Smooth muscle cell (in vitro differentiated cells): ENCODE measurements at regions not wholly inside any gene's neighbourhood (a gene's known extent, or its start where the extent isn't known, plus 50 kb on each side); places are given as distances from the start of the nearest gene placed in this dataset.
A peak's percentile ranks its signal among the peaks of the same experiment; 100 is the strongest.

Source experiments
- DNase-seq: peaks from one replicate; lab custom pipeline; 2025; ENCODE audit not compliant: unreplicated experiment; lab: John Stamatoyannopoulos, UW
- H2AFZ ChIP-seq: fragments of 200-600 bp; sonication (generic); 2 replicates; pipeline ENCODE4 v1.6.0; 2016; ENCODE audit warnings: antibody characterized with exemption, low read depth, mild to moderate bottlenecking
- H3F3A ChIP-seq: fragments of 200-600 bp; sonication (generic); 2 replicates; pipeline ENCODE4 v1.6.0; 2017; ENCODE audit warnings: antibody characterized with exemption, low read depth
- H3K27ac ChIP-seq: fragments of 200-600 bp; sonication (generic); 2 replicates; pipeline ENCODE4 v1.5.1; 2016; ENCODE audit warnings: low read depth, mild to moderate bottlenecking
- H3K27me3 ChIP-seq: fragments of 200-600 bp; sonication (generic); 2 replicates; pipeline ENCODE4 v1.6.1; 2016; ENCODE audit warnings: low read depth, mild to moderate bottlenecking
- H3K36me3 ChIP-seq: fragments of 200-600 bp; sonication (generic); 2 replicates; pipeline ENCODE4 v1.5.1; 2016; ENCODE audit warnings: low read depth
- H3K4me1 ChIP-seq: fragments of 200-600 bp; sonication (generic); 2 replicates; pipeline ENCODE4 v1.5.1; 2016; ENCODE audit warnings: low read depth
- H3K4me2 ChIP-seq: fragments of 200-600 bp; sonication (generic); 2 replicates; pipeline ENCODE4 v1.6.0; 2016; ENCODE audit warnings: mild to moderate bottlenecking
- H3K4me3 ChIP-seq: fragments of 200-600 bp; sonication (generic); 2 replicates; pipeline ENCODE4 v1.5.1; 2016; ENCODE audit warnings: mild to moderate bottlenecking
- H3K79me2 ChIP-seq: fragments of 200-600 bp; sonication (generic); 2 replicates; pipeline ENCODE4 v1.6.0; 2016; ENCODE audit warnings: low read depth, mild to moderate bottlenecking
- H3K9ac ChIP-seq: fragments of 200-600 bp; sonication (generic); 2 replicates; pipeline ENCODE4 v1.6.0; 2016; ENCODE audit warnings: low read depth
- H3K9me3 ChIP-seq: fragments of 200-600 bp; sonication (generic); replicated peaks from 2 replicates; pipeline ENCODE4 v1.5.1; 2016; ENCODE audit warnings: low read depth
- H4K20me1 ChIP-seq: fragments of 200-600 bp; sonication (generic); 2 replicates; pipeline ENCODE4 v1.6.0; 2016; ENCODE audit warnings: low read depth
- TF ChIP-seq, protein P1 (sequence below): fragments of 200-600 bp; sonication (generic); IDR thresholded peaks from 2 replicates; pipeline ENCODE4 v1.5.1; 2017; ENCODE audit warnings: borderline replicate concordance, mild to moderate bottlenecking, antibody characterized with exemption; ENCODE audit not compliant: insufficient read depth, poor library complexity, severe bottlenecking

DNA sequence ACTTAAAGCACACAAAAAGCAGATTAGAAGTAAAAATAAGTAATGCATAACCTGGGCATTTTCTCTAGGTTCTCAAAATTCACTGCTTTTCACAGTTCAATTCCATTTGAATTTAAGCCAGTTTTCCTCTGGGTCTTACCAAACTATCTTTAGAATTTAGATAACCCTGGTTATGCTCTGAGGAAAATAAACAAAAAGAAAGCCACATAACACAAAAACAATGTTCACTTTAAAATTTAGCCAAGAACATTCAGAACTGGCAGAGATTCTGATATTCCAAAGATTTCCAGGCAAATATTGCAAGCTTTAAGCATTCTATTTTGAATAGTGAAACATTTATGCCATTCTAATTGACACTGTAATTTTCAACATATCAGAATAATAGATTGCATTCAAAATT is 50.7 kb upstream of the PRKG1 start:
- Histone ChIP-seq H3K79me2 (no peaks in the 10 kb centered on the region), H3K27me3 (no peaks in the 10 kb centered on the region), H3K36me3 (no peaks in the 10 kb centered on the region), H3K4me3 (no peak overlapping the region), H3K4me2 (peak overlapping the region; percentile 42), H4K20me1 (no peaks in the 10 kb centered on the region), H3F3A (no peaks in the 10 kb centered on the region), H3K9me3 (no peaks in the 10 kb centered on the region), H3K4me1 (no peaks in the 10 kb centered on the region), H2AFZ (no peak overlapping the region), H3K9ac (no peak overlapping the region), H3K27ac (no peak overlapping the region)
- TF ChIP-seq, protein P1, sequence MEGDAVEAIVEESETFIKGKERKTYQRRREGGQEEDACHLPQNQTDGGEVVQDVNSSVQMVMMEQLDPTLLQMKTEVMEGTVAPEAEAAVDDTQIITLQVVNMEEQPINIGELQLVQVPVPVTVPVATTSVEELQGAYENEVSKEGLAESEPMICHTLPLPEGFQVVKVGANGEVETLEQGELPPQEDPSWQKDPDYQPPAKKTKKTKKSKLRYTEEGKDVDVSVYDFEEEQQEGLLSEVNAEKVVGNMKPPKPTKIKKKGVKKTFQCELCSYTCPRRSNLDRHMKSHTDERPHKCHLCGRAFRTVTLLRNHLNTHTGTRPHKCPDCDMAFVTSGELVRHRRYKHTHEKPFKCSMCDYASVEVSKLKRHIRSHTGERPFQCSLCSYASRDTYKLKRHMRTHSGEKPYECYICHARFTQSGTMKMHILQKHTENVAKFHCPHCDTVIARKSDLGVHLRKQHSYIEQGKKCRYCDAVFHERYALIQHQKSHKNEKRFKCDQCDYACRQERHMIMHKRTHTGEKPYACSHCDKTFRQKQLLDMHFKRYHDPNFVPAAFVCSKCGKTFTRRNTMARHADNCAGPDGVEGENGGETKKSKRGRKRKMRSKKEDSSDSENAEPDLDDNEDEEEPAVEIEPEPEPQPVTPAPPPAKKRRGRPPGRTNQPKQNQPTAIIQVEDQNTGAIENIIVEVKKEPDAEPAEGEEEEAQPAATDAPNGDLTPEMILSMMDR, result no peak
- DNase-seq, result no peak
